Tibial nerve (tissue), 4 donors: ENCODE measurements at regions not wholly inside any gene's neighbourhood (a gene's known extent, or its start where the extent isn't known, plus 50 kb on each side); places are given as distances from the start of the nearest gene placed in this dataset.

Experiments used
- DNase-seq, 2 donors: peaks; one replicate each; pipeline ENCODE4 v3.0.0-alpha.2; 2019; ENCODE audit warnings: low spot score in 2 of 2
- H3K27ac ChIP-seq, 4 donors: fragments of 200-600 bp; sonication (generic) in 3 of 4; one replicate each; pipeline ENCODE4 v1.5.1; 2017 to 2019; ENCODE audit warnings: mild to moderate bottlenecking in 1 of 4
- H3K27me3 ChIP-seq, 2 donors: fragments of 200-600 bp; sonication (generic) in 1 of 2; one replicate each; pipeline versions ENCODE4 v1.5.1 to v1.6.0; 2017 to 2019
- H3K36me3 ChIP-seq, 3 donors: fragments of 200-600 bp; sonication (generic); one replicate each; pipeline ENCODE4 v1.5.1; 2018 to 2019
- H3K4me1 ChIP-seq, 4 donors: fragments of 200-600 bp; sonication (generic) in 3 of 4; one replicate each; pipeline ENCODE4 v1.5.1; 2017 to 2019
- H3K4me3 ChIP-seq, 4 donors: fragments of 200-600 bp; sonication (generic) in 3 of 4; one replicate each; pipeline ENCODE4 v1.5.1; 2017 to 2019; ENCODE audit warnings: mild to moderate bottlenecking in 1 of 4, moderate library complexity in 1 of 4
- H3K9me3 ChIP-seq, 4 donors: fragments of 200-600 bp; sonication (generic) in 3 of 4; one replicate each; pipeline ENCODE4 v1.5.1; 2017 to 2019
- EP300 ChIP-seq, 2 donors: sonication (generic); formaldehyde crosslinking; IDR thresholded peaks; one replicate each; pipeline ENCODE4 v1.6.1; 2017; ENCODE audit warnings: antibody characterized with exemption in 2 of 2, mild to moderate bottlenecking in 1 of 2
- POLR2A ChIP-seq, 2 donors: fragments of 450-650 bp; IDR thresholded peaks; one replicate each; pipeline ENCODE4 v1.6.1; 2017; ENCODE audit warnings: antibody characterized with exemption in 2 of 2, mild to moderate bottlenecking in 2 of 2, moderate library complexity in 2 of 2
- WGBS, 2 donors: methylation state at CpG; one replicate each; pipeline ENCODE4 v1.1.5; 2018; 5-methylcytosine and 5-hydroxymethylcytosine counted together
- TF ChIP-seq, protein P1 (sequence below), 5 experiments: fragments of 200-600 bp in 3 of 5; fragments of 450-650 bp in 2 of 5; sonication (generic) in 3 of 5; IDR thresholded peaks; one replicate each; pipeline ENCODE4 v1.5.1; 2016 to 2019; ENCODE audit warnings: antibody characterized with exemption in 5 of 5, mild to moderate bottlenecking in 3 of 5, moderate library complexity in 2 of 5

DNA sequence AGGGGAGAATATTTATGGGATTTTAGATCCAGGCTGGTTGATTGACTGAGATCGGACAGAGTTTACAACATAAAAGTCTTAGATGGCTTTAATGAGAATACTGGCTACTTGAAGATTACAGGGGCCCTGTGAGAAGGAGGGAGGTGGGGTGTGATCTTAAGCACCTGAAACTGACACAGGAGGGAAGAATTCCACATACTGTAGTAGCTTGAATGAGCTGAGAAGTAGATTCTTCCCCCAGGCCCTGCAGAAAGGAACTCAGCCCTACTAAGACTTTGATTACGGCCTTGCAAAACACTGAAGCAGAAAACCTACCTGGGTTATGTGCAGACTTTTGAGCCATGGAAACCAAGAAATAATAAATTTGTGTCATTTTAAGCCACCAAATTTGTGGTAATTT, 1062.9 kb upstream of the GYPC start:
- Histone ChIP-seq H3K27me3 (no peaks in the 10 kb centered on the region), H3K27ac (no peak overlapping the region), H3K9me3 (peaks cover 0 to 5% (median 0%) of the 10 kb centered on the region in 4 donors), H3K36me3 (no peaks in the 10 kb centered on the region), H3K4me1 (no peaks in the 10 kb centered on the region), H3K4me3 (no peak overlapping the region)
- DNase-seq = no peak
- TF ChIP-seq, protein P1, sequence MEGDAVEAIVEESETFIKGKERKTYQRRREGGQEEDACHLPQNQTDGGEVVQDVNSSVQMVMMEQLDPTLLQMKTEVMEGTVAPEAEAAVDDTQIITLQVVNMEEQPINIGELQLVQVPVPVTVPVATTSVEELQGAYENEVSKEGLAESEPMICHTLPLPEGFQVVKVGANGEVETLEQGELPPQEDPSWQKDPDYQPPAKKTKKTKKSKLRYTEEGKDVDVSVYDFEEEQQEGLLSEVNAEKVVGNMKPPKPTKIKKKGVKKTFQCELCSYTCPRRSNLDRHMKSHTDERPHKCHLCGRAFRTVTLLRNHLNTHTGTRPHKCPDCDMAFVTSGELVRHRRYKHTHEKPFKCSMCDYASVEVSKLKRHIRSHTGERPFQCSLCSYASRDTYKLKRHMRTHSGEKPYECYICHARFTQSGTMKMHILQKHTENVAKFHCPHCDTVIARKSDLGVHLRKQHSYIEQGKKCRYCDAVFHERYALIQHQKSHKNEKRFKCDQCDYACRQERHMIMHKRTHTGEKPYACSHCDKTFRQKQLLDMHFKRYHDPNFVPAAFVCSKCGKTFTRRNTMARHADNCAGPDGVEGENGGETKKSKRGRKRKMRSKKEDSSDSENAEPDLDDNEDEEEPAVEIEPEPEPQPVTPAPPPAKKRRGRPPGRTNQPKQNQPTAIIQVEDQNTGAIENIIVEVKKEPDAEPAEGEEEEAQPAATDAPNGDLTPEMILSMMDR (IDR thresholded peaks at IDR 0.05) = no peak
- TF ChIP-seq EP300 (IDR thresholded peaks at IDR 0.05) = no peak
- no peak for TF ChIP-seq POLR2A (IDR thresholded peaks at IDR 0.05)
- 87 to 88% methylated on average over 2 of the region's 2 CpGs for WGBS, 2 donors

GRCh38 chr2:125596612-125597011, 1059.3 kb upstream of the GYPC start:
- Histone ChIP-seq H3K4me1 (no peaks in the 10 kb centered on the region), H3K36me3 (no peaks in the 10 kb centered on the region), H3K4me3 (no peak overlapping the region), H3K27me3 (no peaks in the 10 kb centered on the region), H3K9me3 (no peaks in the 10 kb centered on the region), H3K27ac (no peak overlapping the region)
- DNase-seq = no peak
- 31 to 38% methylated on average over 3 of the region's 3 CpGs for WGBS, 2 donors
- TF ChIP-seq EP300 (IDR thresholded peaks at IDR 0.05) = no peak
- TF ChIP-seq, protein P1 (IDR thresholded peaks at IDR 0.05) = no peak
- TF ChIP-seq POLR2A (IDR thresholded peaks at IDR 0.05) = no peak

DNA sequence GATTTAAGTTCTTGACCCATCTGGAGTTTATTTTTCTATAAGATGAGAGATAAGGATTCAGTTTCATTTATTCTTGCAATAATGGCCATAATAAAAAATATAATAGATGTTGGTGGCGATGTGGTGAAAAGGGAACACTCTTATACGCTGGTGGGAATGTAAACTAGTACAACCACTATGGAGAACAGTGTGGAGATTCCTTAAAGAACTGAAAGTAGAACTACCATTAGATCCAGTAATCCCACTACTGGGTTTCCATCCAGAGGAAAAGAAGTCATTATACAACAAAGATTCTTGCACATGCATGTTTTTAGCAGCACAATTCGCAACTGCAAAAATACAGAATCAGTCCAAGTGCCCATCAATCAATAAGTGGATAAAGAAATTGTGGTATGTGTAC, 1040.5 kb upstream of the GYPC start:
- H3K9me3 ChIP-seq = no peaks in the 10 kb centered on the region
- 87 to 97% methylated on average over 3 of the region's 3 CpGs for WGBS, 2 donors
- H3K36me3 ChIP-seq = no peaks in the 10 kb centered on the region
- H3K4me1 ChIP-seq = no peaks in the 10 kb centered on the region
- no peaks in the 10 kb centered on the region for H3K27me3 ChIP-seq
- no peak for TF ChIP-seq POLR2A (IDR thresholded peaks at IDR 0.05)
- no peak for TF ChIP-seq EP300 (IDR thresholded peaks at IDR 0.05)
- TF ChIP-seq, protein P1 (IDR thresholded peaks at IDR 0.05) = no peak
- no peak overlapping the region for H3K27ac ChIP-seq
- no peak for DNase-seq
- H3K4me3 ChIP-seq = no peak overlapping the region

- TF ChIP-seq, protein P1 (IDR thresholded peaks at IDR 0.05) = no peak
- TF ChIP-seq POLR2A (IDR thresholded peaks at IDR 0.05) (no peak), EP300 (IDR thresholded peaks at IDR 0.05) (no peak)
- H3K4me1 ChIP-seq = no peaks in the 10 kb centered on the region
- WGBS, 2 donors = 65 to 81% methylated on average over 6 of the region's 6 CpGs
- no peak for DNase-seq
- no peaks in the 10 kb centered on the region for H3K36me3 ChIP-seq
- no peaks in the 10 kb centered on the region for H3K9me3 ChIP-seq
- no peak overlapping the region for H3K4me3 ChIP-seq
- H3K27ac ChIP-seq = no peak overlapping the region
- H3K27me3 ChIP-seq = no peaks in the 10 kb centered on the region
Observed at GRCh38 chr2:125630377-125630776, 1025.6 kb upstream of the GYPC start.

GRCh38 chr2:125634662-125635061, 1021.3 kb upstream of the GYPC start:
- TF ChIP-seq, protein P1 (IDR thresholded peaks at IDR 0.05) = no peak
- TF ChIP-seq EP300 (IDR thresholded peaks at IDR 0.05) = no peak
- TF ChIP-seq POLR2A (IDR thresholded peaks at IDR 0.05) = no peak
- H3K27me3 ChIP-seq = no peaks in the 10 kb centered on the region
- no peaks in the 10 kb centered on the region for H3K9me3 ChIP-seq
- no peak overlapping the region for H3K27ac ChIP-seq
- no peaks in the 10 kb centered on the region for H3K4me1 ChIP-seq
- H3K36me3 ChIP-seq = no peaks in the 10 kb centered on the region
- H3K4me3 ChIP-seq = no peak overlapping the region
- no peak for DNase-seq
